NAMALWA (cell line): ENCODE measurements at regions not wholly inside any gene's neighbourhood (a gene's known extent, or its start where the extent isn't known, plus 50 kb on each side); places are given as distances from the start of the nearest gene placed in this dataset.
A peak's percentile ranks its signal among the peaks of the same experiment; 100 is the strongest.
"Not testable (repeated sequence)": the region's sequence is repeated elsewhere in the genome, so short reads cannot be mapped to it uniquely, and the experiment has no call there.

Experiments used
- DNase-seq: peaks from one replicate; pipeline ENCODE4 v3.0.0-alpha.2; 2015; ENCODE audit warnings: low spot score

DNA sequence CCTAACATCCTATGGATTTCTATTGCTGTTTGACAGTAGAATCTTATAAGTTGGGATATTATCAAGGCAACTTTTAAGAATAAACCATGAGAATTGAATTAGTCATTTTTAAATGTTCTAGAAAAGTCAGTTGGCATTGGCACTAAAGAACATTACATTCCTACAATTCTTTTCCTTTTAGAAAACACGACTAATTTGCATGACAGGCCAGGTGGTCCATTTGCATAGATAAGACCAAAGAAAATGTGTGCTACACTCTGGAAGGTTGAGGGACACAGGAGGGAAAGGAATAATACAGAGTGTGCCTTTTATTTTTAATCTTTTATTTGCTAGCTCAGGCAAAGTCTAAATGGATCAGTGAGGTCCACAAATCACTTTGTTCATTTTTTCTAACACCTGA is 962.3 kb downstream of the EPHA3 start:
- DNase-seq: no peak

DNA sequence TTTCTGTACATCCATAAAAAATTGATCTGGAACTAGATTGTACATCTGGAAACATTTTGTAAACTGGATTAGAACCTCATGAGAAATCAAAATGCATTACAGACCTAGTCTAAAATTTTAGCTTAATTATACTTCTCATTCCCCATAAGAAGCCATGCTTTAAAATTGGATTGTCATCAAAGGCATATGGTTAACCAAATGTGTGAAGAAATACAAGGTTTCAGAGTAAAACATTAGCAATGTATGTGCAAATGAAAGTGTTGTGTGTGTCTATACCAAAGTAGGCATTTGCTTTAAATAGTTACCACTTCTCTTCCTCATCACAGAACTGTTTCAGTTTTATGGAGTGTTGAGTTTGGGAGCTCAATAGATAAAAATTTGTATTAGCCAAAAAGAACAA is 968.7 kb downstream of the EPHA3 start:
- no peak for DNase-seq

GRCh38 chr3:90080988-90081387 is 973.6 kb downstream of the EPHA3 start:
- DNase-seq: no peak

DNA sequence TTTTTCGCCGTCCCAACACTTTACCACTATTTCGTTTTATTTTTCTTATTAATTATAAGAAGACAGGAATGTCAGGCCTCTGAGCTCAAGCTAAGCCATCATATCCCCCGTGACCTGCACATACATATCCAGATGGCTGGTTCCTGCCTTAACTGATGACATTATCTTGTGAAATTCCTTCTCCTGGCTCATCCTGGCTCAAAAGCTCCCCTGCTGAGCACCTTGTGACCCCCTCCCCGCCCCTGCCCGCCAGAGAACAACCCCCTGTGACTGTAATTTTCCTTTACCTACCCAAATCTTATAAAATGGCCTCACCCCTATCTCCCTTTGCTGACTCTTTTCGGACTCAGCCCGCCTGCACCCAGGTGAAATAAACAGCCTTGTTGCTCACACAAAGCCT is 978.9 kb downstream of the EPHA3 start:
- DNase-seq: not testable (repeated sequence)

DNA sequence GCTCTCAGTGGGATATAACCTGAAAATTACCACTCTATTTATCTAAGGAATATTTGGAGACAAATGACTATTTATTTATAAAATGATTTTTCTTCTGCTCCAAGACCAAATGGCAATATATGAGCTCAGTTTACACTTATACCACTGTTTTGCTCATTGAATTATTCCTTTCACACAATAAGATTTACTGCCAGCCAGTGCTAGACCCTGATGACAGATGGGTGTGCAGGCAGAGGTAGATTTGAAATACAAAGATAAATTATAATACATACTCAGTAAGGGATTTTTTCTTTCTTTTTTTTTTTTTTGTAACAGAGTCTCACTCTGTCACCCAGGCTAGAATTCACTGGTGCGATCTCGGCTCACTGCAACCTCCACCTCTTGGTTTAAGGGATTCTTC is 980.3 kb downstream of the EPHA3 start:
- DNase-seq: no peak

DNA sequence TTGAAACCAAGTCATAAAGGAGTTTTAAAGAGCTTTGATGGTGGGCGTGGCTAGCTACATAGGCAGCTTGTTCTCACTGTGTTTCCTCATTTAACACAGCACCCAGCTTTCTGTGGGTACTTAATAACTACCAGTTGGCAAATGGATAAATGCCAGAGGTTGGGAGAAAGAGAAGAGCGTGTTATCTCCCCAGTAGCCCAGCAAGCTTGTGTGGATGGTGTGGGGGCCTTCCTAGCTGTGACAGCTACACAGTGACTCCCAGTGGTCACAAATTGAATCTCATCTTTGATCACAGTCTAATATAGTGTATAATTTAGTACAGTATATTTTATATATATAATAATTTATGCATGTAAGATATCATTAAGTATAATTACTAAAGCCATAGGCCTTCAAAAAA is 984.1 kb downstream of the EPHA3 start:
- DNase-seq: peak; percentile 41

- DNase-seq: peak; percentile 33
Observed at GRCh38 chr3:90092994-90093393, 985.6 kb downstream of the EPHA3 start.

DNA sequence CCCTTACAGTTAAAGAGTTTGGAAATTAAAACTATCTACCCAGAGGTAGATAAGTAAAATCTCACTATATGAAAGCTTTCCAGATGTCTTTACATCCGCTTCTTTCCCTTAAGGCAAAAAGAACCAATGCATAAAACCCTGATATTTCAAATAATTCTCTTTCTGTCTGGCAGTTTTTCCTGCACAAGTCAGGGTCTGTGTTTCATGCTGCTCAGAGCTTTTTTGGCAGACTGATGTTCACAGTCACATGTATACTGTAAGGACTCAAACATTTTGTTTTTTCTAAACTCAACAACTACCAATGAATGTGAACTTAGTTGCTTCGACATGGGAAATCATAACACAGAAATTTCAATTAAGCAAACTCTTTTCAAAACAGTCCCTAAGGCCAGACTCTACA is 988.4 kb downstream of the EPHA3 start:
- DNase-seq: no peak

GRCh38 chr3:90099493-90099892 is 992.1 kb downstream of the EPHA3 start:
- no peak for DNase-seq

DNA sequence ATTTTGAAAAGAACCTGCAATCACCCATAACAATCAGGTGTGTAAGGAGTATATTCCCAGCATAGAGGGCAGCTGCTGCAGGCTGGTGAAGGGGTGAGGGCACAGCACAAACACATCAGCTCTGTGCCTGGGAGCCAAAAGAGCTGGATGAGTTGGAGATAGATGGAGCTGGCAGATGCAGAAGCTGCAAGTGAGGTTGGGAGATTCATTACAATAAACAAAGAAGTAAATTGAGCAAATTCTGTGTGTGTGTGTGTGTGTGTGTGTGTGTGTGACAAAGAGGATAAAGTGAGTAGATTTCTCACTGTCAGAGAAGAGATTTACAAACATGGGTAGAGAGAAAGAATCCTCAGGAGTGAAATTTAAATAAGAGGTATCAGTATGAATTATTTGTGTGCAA is 994.7 kb downstream of the EPHA3 start:
- no peak for DNase-seq

- DNase-seq: no peak
Observed at GRCh38 chr3:90121326-90121725, 1013.9 kb downstream of the EPHA3 start.

- DNase-seq: no peak
Observed at GRCh38 chr3:90128391-90128790, 1021.0 kb downstream of the EPHA3 start.

DNA sequence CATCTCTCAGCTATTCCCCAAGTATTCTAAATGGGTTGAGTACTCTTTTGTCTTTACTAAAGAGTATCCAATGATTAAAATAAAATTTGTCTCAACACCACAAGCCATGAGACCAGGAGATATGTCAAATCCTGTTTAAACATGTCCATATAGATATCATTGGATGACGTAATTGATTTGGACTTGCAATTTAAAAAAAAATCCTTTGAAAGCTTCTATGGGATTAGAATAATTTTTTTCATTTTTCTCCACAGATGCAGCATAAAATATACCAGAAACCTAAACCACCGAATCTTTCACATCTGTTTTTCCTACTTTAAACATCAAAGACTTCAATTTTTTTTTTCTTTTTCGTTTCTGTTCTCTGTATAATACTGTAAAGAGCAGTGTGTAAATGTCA is 1022.3 kb downstream of the EPHA3 start:
- no peak for DNase-seq

DNA sequence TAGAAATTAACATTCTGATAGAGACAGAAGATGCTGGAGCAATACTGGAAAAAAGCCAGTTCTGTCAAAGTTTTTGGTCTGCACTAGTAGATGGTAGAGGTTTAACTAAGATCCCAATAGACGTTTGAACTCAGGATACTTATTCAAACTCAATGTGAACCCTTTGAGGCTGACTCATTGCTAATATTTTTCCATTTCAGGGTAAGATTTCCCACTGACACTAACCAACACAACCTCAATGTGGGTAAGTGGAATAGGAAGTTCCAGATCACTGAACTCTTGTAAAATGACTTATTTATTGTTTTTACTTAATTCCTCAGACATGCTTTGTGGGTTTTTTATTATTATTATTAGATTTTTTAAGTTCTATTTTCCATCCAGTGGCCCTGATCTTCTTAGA is 1024.8 kb downstream of the EPHA3 start:
- DNase-seq: no peak

DNA sequence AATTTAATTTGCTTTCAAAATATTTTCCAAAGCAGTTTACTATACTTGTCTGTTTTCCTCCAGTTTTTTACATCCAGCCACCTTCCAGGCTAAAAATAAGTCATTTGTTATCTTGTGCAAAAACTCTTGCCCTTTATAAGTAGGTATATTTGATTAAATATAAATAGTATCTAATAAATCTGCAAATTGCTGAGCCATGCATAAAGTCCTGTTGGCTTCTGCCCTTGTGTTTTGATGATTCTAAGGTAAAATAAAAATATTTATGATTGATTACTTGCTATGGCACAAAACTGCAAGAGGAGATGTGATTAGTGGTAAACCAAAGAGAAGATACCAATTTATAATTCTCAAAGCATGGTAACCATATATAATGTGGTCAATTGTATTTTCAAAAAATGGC is 1026.7 kb downstream of the EPHA3 start:
- no peak for DNase-seq

DNA sequence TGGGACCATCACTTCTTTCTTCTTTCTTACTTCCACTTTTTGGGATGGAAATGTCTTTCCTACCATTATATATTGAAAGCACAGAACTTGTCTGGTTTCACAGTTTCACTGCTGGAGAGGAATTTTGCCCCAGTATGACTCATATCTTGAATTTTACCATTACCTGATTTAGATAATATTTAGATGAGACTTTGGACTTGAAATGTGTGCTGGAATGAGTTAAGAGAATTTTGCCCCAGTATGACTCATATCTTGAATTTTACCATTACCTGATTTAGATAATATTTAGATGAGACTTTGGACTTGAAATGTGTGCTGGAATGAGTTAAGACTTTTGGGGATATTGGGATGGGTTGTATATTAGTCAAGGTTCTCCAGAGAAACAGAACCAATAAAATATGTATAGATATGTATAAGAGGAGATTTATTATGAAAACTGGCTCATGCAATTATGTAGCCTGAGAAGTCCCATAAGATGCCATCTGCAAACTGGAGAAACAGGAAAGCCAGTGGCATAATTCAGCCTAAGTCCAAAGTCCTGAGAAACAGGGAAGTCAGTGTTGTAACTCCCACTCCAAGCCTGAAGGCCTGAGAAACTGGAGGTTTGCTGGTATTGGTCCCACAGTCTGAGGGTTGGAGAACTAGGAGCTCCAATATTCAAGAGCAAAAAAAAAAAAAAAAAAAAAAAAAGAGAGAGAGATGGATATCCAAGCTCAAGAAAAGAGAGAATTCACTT is 1029.2 kb downstream of the EPHA3 start:
- no peak for DNase-seq

GRCh38 chr3:90145094-90145860 is 1037.9 kb downstream of the EPHA3 start:
- no peak for DNase-seq

DNA sequence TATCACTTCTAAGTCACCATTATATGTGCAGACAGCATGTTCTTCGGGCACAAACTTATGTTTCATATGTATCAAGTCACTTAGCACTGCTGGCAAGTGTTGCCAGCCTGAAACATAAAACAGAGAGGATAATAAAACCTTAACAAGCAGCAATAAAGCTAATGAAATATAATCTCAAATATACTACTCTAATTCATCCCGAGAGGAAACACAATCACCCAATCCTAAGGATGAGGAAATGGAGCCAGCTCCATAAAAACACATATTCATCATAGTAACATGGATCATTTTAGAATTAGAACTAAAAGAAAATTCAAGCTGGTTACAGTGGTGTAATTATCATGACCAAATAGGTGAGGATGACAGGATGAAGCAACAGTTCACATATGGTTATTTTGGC is 1072.7 kb downstream of the EPHA3 start:
- DNase-seq: no peak

DNA sequence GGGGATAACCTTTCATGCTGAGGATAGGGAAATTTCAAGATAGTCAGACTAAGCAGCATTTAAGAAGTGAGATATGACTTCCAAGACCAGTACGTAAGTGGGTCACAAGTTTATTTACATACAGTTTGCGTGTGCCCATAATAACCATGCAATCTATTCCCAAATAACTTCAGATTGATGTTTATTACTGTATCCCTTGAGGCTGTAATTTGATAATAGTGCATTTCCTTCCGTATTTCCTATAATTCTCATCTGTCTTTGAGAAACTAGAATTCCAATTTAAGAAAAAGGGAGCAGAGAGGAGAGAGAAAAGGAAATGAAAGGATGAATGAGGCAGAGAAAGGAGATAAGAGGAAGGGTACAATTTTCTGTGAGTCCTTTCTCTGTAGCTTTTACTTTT is 1073.1 kb downstream of the EPHA3 start:
- DNase-seq: no peak

GRCh38 chr3:90182291-90182976 is 1075.0 kb downstream of the EPHA3 start:
- peak; percentile 1 for DNase-seq

GRCh38 chr3:90184861-90185260 is 1077.4 kb downstream of the EPHA3 start:
- no peak for DNase-seq

DNA sequence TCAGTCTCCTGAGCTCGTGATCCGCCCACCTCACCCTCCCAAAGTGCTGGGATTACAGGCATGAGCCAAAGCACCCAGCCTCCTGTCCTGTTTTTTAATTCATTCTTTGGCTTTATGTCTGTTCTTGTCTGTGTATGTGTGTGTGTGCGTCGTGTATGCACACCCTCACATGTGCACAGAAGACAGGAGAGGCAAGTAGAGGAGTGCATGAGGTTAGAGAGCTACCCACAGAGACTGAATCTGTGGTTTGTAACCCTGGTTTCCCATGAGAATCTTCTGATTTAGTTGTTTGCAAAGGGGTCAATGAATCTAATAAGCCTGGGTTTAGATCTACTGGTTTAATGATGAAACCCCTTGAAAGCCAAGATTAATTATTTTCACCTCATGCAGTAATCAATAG is 1090.0 kb downstream of the EPHA3 start:
- DNase-seq: not testable (repeated sequence)

DNA sequence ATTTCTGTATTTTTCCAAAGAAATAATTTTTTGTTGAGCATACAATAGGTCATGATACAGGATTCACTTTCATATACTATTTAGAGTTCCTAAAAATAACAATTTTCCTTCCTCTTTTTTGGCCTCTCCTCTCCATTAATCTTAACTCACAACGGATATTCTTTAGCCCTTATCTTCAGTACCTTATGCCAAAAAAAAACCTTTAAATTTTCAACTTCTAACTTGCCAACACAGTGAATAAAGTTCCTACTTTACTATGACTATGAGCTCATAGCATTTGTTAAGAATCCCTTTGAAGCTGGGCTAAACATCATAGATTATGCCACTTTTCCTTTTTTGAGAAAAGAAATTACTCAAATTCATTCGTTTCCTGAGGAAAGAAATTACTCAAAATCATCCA is 1095.5 kb downstream of the EPHA3 start:
- DNase-seq: not testable (repeated sequence)
